Fibroblast of lung (primary cell): ENCODE measurements at regions not wholly inside any gene's neighbourhood (a gene's known extent, or its start where the extent isn't known, plus 50 kb on each side); places are given as distances from the start of the nearest gene placed in this dataset.

Experiments
- CTCF ChIP-seq, 2 donors: IDR thresholded peaks in 1 of 2; conservative IDR thresholded peaks in 1 of 2; 1 replicate in 1 of 2; 2 replicates in 1 of 2; pipeline ENCODE4 v1.5.1; 2011 to 2012; ENCODE audit warnings: low read length in 2 of 2, control low read depth in 1 of 2, inconsistent platforms in 1 of 2, low read depth in 1 of 2, mild to moderate bottlenecking in 1 of 2
- EZH2 ChIP-seq: IDR thresholded peaks from 2 replicates; pipeline ENCODE4 v1.5.1; 2012; ENCODE audit warnings: low read length, control low read depth, mild to moderate bottlenecking; ENCODE audit errors: missing control alignments

DNA sequence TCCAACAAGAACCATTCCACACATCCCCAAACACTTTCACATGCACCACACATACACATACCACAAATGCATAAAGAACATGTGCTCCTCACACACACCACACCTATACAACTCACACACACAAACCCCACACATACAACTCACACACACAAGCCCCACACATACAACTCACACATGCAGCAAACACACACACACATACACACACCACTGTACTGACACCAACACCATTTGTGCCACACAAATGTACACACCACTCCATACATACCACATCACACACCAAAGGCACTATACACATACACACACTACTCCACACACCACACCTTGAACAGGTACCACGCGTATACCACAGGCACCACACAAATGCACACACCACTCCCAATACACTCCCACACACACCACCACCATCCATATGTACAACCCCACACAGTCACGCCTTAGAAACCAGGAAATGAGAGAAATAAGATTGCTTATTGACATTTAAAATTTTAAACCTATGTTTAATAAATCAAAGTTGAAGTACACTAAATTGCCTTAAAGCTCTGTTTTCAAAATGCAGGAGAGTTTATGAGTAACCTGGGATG is 107.4 kb downstream of the ARL4A start:
- no peak for TF ChIP-seq CTCF (conservative IDR thresholded peaks at IDR 0.05 in 1 of 2, IDR thresholded peaks at IDR 0.05 in 1 of 2; ENCODE audit: low read depth in 1 of 2, low read length in 2 of 2)
- TF ChIP-seq EZH2 = no peak
